Adipocyte (in vitro differentiated cells): ENCODE measurements at regions not wholly inside any gene's neighbourhood (a gene's known extent, or its start where the extent isn't known, plus 50 kb on each side); places are given as distances from the start of the nearest gene placed in this dataset.
"Not testable (repeated sequence)": the region's sequence is repeated elsewhere in the genome, so short reads cannot be mapped to it uniquely, and the experiment has no call there.

Experiments
- DNase-seq: peaks from one replicate; pipeline ENCODE4 v3.0.0-alpha.2; 2015; ENCODE audit warnings: low read depth
- H3K27me3 ChIP-seq: replicated peaks from 2 replicates; pipeline ENCODE4 v1.7.0; 2013; ENCODE audit warnings: mild to moderate bottlenecking, low read length, moderate library complexity; ENCODE audit not compliant: control insufficient read depth, insufficient read depth
- H3K36me3 ChIP-seq: 2 replicates; pipeline ENCODE4 v1.7.0; 2013; ENCODE audit warnings: low read length, mild to moderate bottlenecking, moderate library complexity; ENCODE audit not compliant: control insufficient read depth, insufficient read depth, severe bottlenecking
- H3K4me1 ChIP-seq: 2 replicates; pipeline ENCODE4 v1.7.0; 2013; ENCODE audit warnings: mild to moderate bottlenecking, low read length, moderate library complexity; ENCODE audit not compliant: control insufficient read depth, insufficient read depth
- H3K4me3 ChIP-seq: 2 replicates; pipeline ENCODE4 v1.7.0; 2013; ENCODE audit warnings: mild to moderate bottlenecking, low read length, moderate library complexity
- H3K9ac ChIP-seq: 2 replicates; pipeline ENCODE4 v1.7.0; 2013; ENCODE audit warnings: mild to moderate bottlenecking, low read length, moderate library complexity
- H3K9me3 ChIP-seq: 2 replicates; pipeline ENCODE4 v1.7.0; 2013; ENCODE audit warnings: mild to moderate bottlenecking, low read length, moderate library complexity; ENCODE audit not compliant: control insufficient read depth

DNA sequence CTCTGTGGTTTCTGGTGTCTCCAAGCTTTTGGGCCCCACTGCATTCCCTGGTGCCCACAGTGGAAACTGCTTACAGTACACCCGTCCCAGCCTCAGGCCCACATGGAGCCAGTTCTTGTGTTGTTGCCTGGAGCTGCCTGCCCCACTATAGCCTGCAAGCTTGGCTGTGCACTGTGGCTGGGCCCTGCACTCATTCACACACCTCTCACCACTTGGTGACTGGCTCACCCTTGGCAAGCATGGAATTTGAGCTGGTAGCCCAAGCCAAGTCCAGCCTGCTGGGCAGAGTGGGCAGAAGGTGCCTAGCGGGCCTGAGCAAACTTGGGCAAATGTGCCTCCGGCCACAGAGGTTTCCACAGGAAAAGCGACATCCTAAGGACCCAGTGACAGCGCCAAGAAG, 472.3 kb downstream of the MMUT start:
- no peaks in the 10 kb centered on the region for H3K27me3 ChIP-seq
- H3K9ac ChIP-seq, result no peak overlapping the region
- DNase-seq, result no peak
- peaks cover 14% of the 10 kb centered on the region for H3K9me3 ChIP-seq
- no peaks in the 10 kb centered on the region for H3K36me3 ChIP-seq
- no peak overlapping the region for H3K4me3 ChIP-seq
- H3K4me1 ChIP-seq, result no peaks in the 10 kb centered on the region

DNA sequence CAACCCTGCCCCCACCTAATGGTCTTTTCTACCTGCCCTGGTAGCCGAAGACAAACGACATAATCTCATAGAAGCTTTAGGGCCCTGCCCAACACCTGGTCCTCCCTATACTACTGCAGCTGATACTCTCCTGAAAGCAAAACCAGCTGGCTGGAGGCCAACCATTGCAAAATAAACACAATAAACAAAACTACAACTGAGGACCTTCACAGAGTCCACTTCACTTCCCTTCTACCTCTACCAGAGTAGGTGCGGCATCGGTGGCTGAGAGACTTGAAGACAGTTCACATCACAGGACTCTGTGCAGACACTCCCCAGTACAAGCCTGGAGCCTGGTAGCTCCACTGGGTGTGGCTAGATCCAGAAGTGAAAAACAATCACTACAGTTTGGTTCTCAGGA, 476.2 kb downstream of the MMUT start:
- Histone ChIP-seq H3K4me3 (no peak overlapping the region), H3K36me3 (no peaks in the 10 kb centered on the region), H3K4me1 (no peaks in the 10 kb centered on the region), H3K27me3 (no peaks in the 10 kb centered on the region), H3K9me3 (peaks cover 14% of the 10 kb centered on the region), H3K9ac (no peak overlapping the region)
- DNase-seq, result no peak

DNA sequence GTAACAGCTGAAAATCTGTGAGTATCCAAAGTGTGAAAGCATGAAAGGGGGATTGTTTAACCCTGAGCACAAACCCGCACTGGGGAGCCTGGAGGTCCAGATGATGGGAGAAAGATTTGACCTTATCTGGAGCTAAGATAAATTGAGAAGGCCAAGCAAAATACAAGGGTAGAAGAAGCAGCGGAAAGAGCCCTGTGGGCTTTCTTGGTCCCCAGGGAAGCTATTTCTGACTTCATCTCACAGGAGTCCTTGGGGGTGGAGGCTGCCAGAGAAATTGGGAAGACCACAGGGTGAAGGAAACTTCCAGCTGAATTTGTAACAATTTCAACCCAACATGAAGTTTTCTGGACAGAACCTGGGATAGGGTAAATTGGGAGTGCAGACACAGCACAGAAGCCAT, 476.9 kb downstream of the MMUT start:
- no peak for DNase-seq
- Histone ChIP-seq H3K4me1 (no peaks in the 10 kb centered on the region), H3K9ac (no peak overlapping the region), H3K27me3 (no peaks in the 10 kb centered on the region), H3K36me3 (no peaks in the 10 kb centered on the region), H3K9me3 (peaks cover 14% of the 10 kb centered on the region), H3K4me3 (no peak overlapping the region)

DNA sequence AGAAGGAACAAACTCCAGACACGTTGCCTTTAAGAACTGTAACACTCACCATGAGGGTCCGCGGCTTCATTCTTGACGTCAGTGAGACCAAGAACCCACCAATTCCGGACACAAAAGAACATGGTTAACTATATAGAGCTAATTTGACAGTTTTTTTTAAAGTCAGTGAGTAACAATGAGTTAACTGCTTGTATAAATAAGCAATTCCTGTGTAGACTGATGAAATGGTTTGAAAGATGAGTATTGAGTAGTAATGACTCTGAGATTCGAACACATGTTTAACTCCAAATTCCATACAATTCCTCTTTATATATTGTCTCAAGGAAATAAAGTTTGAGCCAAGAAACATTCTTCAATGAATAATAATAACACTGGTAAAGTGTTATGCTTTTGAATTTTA, 478.0 kb downstream of the MMUT start:
- H3K4me3 ChIP-seq, result no peak overlapping the region
- H3K36me3 ChIP-seq, result no peaks in the 10 kb centered on the region
- no peak overlapping the region for H3K9ac ChIP-seq
- peaks cover 14% of the 10 kb centered on the region for H3K9me3 ChIP-seq
- H3K4me1 ChIP-seq, result no peaks in the 10 kb centered on the region
- peak; percentile 2 for DNase-seq
- no peaks in the 10 kb centered on the region for H3K27me3 ChIP-seq

DNA sequence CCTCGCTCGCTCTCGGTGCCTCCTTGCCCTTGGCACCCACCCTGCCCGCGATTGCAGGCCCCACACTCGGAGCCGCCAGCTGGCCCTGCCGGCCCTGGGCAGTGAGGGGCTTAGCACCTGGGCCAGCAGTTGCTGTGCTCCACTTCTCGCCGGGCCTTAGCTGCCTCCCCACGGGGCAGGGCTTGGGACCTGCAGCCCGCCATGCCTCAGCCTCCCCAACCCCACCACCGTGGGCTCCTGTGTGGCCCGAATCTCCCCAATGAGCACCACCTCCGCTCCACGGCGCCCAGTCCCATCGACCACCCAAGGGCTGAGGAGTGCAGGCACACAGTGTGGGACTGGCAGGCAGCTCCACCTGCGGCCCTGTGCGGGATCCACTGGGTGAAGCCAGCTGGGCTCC, 479.1 kb downstream of the MMUT start:
- H3K4me1 ChIP-seq, H3K9ac ChIP-seq, DNase-seq, H3K4me3 ChIP-seq, H3K36me3 ChIP-seq, H3K27me3 ChIP-seq: not testable (repeated sequence)
- peaks cover 14% of the 10 kb centered on the region for H3K9me3 ChIP-seq

DNA sequence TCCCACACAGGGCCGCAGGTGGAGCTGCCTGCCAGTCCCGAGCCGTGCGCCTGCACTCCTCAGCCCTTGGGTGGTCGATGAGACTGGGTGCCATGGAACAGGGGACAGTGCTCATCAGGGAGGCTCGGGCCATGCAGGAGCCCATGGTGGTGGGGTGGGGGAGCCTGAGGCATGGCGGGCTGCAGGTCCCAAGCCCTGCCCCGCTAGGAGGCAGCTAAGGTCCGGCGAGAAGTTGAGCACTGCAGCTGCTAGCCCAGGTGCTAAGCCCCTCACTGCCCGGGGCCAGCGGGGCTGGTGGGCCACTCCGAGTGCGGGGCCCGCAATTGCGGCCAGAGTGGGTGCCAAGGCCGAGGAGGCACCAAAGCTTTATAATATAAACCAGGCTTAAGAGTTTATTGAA, 479.7 kb downstream of the MMUT start:
- H3K36me3 ChIP-seq, result no peaks in the 10 kb centered on the region
- H3K27me3 ChIP-seq, result no peaks in the 10 kb centered on the region
- H3K9ac ChIP-seq, result no peak overlapping the region
- peaks cover 9% of the 10 kb centered on the region for H3K9me3 ChIP-seq
- H3K4me1 ChIP-seq, result no peaks in the 10 kb centered on the region
- no peak for DNase-seq
- H3K4me3 ChIP-seq, result no peak overlapping the region

DNA sequence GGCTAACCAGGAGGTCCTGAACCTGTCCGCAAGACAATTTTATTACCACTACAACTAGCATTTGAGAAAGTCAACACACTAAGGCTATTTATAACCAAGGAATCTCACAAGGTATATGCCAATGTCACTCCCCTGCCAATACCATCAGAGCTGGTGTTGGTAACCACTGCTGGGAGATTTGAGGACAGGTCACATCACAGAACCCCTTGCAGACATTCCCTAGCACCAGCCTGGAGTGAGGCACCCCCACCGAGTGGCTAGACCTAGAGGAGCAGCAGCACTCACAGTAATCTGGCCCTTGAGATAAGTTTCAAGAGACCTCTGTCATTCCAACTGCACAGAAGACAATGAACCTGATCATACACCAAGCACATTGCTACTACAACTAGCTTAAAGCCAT, 483.2 kb downstream of the MMUT start:
- Histone ChIP-seq H3K27me3 (no peaks in the 10 kb centered on the region), H3K4me1 (no peaks in the 10 kb centered on the region), H3K9ac (no peak overlapping the region), H3K4me3 (no peak overlapping the region), H3K9me3 (no peaks in the 10 kb centered on the region), H3K36me3 (no peaks in the 10 kb centered on the region)
- DNase-seq, result no peak

DNA sequence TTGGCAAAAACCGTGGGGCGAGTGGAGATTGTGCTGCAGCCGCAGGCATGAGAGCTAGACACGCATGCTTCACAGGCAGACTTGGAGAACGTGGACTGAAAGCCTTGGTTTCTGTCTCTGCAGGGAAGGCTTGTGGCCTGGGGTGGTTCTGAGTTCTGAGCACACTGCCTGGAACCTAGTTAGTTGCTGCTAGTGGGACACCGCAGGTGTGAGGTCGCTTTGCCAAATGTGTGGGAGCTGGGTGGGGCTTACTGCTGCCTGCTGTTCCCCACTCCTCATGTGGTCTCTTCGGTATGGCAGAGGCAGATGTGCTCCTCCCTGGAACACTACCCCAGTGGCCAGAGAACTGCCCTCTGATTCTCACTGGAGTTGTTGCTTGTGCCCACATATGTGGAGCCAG, 484.0 kb downstream of the MMUT start:
- Histone ChIP-seq H3K27me3 (no peaks in the 10 kb centered on the region), H3K9ac (no peak overlapping the region)

DNA sequence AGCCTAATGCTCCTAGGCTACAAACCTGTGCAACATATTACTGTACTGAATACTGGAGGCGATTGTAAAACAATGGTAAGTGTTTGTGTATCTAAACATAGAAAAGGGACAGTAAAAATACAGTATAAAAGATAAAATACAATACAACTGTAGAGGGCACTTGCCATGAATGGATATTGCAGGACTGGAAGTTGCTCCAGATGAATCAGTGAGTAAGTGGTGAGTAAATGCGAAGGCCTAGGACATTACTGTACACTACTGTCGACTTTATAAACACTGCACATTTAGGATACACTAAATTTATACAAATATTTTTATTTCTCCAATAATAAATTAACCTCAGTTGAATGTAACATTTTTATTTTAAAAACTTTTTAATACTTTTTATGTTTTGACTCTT, 485.0 kb downstream of the MMUT start:
- no peaks in the 10 kb centered on the region for H3K27me3 ChIP-seq
- H3K4me3 ChIP-seq, result no peak overlapping the region
- no peak overlapping the region for H3K9ac ChIP-seq
- H3K4me1 ChIP-seq, result no peaks in the 10 kb centered on the region
- peak; percentile 9 for DNase-seq
- H3K36me3 ChIP-seq, result no peaks in the 10 kb centered on the region
- no peaks in the 10 kb centered on the region for H3K9me3 ChIP-seq

More for the DNA sequence above, 484.0 kb downstream of the MMUT start:
- Histone ChIP-seq H3K9me3 (no peaks in the 10 kb centered on the region), H3K4me1 (no peaks in the 10 kb centered on the region), H3K4me3 (no peak overlapping the region), H3K36me3 (no peaks in the 10 kb centered on the region)
- no peak for DNase-seq

DNA sequence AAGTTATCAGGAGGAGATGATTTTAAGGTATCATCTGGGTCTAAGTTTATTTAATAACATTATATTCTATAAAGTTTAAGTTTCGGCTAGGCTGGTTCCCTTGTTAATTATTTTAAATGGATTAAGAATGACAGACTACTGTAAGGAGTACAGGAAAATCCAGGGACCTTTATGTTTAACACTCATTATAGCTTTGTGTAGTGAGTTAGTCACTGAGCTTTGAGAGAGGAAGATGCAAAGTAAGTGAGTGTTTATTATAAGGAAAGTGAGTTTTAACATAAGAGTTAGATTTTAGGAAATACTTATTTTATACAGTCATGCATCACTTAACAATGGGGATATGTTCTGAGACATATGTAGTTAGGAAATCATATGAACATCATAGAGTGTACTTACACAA, 485.5 kb downstream of the MMUT start:
- Histone ChIP-seq H3K27me3 (no peaks in the 10 kb centered on the region), H3K4me1 (no peaks in the 10 kb centered on the region), H3K4me3 (no peak overlapping the region), H3K9me3 (no peaks in the 10 kb centered on the region), H3K36me3 (no peaks in the 10 kb centered on the region), H3K9ac (no peak overlapping the region)
- no peak for DNase-seq

DNA sequence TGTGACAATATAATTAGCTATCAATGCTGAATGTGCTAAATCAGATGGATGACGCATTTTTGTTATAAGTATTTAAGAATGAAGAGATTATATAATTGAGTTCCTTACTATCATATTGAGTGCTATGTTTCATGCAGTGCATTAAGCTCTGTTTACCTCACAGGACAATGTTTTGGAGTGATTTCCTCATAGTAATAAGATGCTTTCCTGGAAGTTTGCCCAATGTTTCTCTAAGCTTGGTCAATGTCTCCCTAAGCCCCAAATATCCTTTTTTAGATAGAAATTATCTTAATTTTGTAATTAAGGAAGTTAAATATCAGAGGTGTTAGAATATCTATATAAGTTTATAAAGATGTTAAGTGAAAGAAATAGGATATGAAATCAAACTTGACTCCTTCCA, 489.6 kb downstream of the MMUT start:
- H3K4me3 ChIP-seq, result no peak overlapping the region
- no peaks in the 10 kb centered on the region for H3K36me3 ChIP-seq
- DNase-seq, result peak; percentile 15
- no peaks in the 10 kb centered on the region for H3K9me3 ChIP-seq
- H3K4me1 ChIP-seq, result no peaks in the 10 kb centered on the region
- no peak overlapping the region for H3K9ac ChIP-seq
- H3K27me3 ChIP-seq, result no peaks in the 10 kb centered on the region

DNA sequence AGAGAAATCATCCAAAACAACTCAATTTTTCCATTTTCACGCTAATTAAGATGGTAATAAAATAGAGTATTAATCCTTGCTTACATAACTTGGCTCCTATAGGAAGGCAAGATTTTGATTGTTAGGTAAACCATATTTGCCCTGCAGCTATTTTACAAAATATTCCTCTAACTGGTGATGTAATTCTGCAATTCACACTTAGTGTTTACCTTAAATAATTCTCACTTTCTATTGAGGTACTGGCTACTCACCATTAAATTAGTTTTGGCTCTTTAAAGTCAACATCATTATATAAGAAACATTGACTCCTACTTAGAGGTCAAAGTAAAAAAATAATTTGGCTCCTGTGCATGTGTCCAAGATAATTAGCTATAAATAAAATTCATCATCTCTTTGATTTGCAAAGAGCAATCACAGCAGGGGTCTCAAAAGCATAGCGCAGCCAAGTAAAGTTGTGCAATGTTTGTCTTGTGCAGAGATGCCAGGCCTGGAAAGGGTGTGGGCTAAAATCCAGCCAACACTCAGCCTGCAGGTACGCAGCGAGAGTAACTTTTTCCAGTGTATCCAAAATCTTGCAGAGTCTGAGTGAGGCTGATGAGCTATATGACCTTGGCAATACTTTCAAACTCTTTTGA, 501.2 kb downstream of the MMUT start:
- H3K9ac ChIP-seq, result no peak overlapping the region
- no peak overlapping the region for H3K4me3 ChIP-seq
- no peaks in the 10 kb centered on the region for H3K9me3 ChIP-seq
- no peaks in the 10 kb centered on the region for H3K36me3 ChIP-seq
- no peak for DNase-seq
- no peaks in the 10 kb centered on the region for H3K27me3 ChIP-seq
- H3K4me1 ChIP-seq, result peaks cover 15% of the 10 kb centered on the region
